GM23248 (cell line): ENCODE measurements at regions not wholly inside any gene's neighbourhood (a gene's known extent, or its start where the extent isn't known, plus 50 kb on each side); places are given as distances from the start of the nearest gene placed in this dataset.

Experiments used
- DNase-seq: peaks from one replicate; pipeline ENCODE4 v3.0.0-alpha.2; 2015
- H2AFZ ChIP-seq: fragments of 200-600 bp; sonication (generic); 2 replicates; pipeline ENCODE4 v1.6.1; 2016; ENCODE audit warnings: antibody characterized with exemption
- H3F3A ChIP-seq: fragments of 200-600 bp; sonication (generic); 2 replicates; pipeline ENCODE4 v1.6.1; 2016; ENCODE audit warnings: mild to moderate bottlenecking, antibody characterized with exemption, mixed run types; ENCODE audit not compliant: insufficient read depth
- H3K27ac ChIP-seq: fragments of 200-600 bp; sonication (generic); 2 replicates; pipeline ENCODE4 v1.5.1; 2016; ENCODE audit warnings: mild to moderate bottlenecking
- H3K27me3 ChIP-seq: fragments of 200-600 bp; sonication (generic); replicated peaks from 2 replicates; pipeline ENCODE4 v1.6.1; 2016; ENCODE audit warnings: mild to moderate bottlenecking; ENCODE audit not compliant: insufficient read depth
- H3K36me3 ChIP-seq: fragments of 200-600 bp; sonication (generic); 2 replicates; pipeline ENCODE4 v1.6.1; 2016; ENCODE audit warnings: low read depth, mild to moderate bottlenecking
- H3K4me1 ChIP-seq: fragments of 200-600 bp; sonication (generic); 2 replicates; pipeline ENCODE4 v1.6.1; 2016; ENCODE audit warnings: mild to moderate bottlenecking; ENCODE audit not compliant: insufficient read depth
- H3K4me2 ChIP-seq: fragments of 200-600 bp; sonication (generic); one replicate; pipeline ENCODE4 v1.6.1; 2016; ENCODE audit warnings: mild to moderate bottlenecking; ENCODE audit not compliant: unreplicated experiment
- H3K4me3 ChIP-seq: fragments of 200-600 bp; sonication (generic); 2 replicates; pipeline ENCODE4 v1.5.1; 2016; ENCODE audit warnings: mild to moderate bottlenecking
- H3K79me2 ChIP-seq: fragments of 200-600 bp; sonication (generic); 2 replicates; pipeline ENCODE4 v1.6.1; 2016; ENCODE audit warnings: mild to moderate bottlenecking; ENCODE audit not compliant: insufficient read depth
- H3K9ac ChIP-seq: fragments of 200-600 bp; sonication (generic); 2 replicates; pipeline ENCODE4 v1.6.1; 2016; ENCODE audit warnings: mild to moderate bottlenecking
- H3K9me2 ChIP-seq: fragments of 200-600 bp; sonication (generic); 2 replicates; pipeline ENCODE4 v1.6.1; 2016; ENCODE audit warnings: mixed run types, mild to moderate bottlenecking, moderate library complexity; ENCODE audit not compliant: insufficient read depth
- H3K9me3 ChIP-seq: fragments of 200-600 bp; sonication (generic); one replicate; pipeline ENCODE4 v1.6.1; 2017; ENCODE audit warnings: low read depth
- H4K20me1 ChIP-seq: fragments of 200-600 bp; sonication (generic); 2 replicates; pipeline ENCODE4 v1.6.0; 2016; ENCODE audit not compliant: insufficient read depth
- EZH2 ChIP-seq: fragments of 200-600 bp; sonication (generic); IDR thresholded peaks from 2 replicates; pipeline ENCODE4 v1.6.1; 2018; ENCODE audit warnings: antibody characterized with exemption, mild to moderate bottlenecking; ENCODE audit not compliant: insufficient read depth, poor library complexity, severe bottlenecking
- EZH2phosphoT487 ChIP-seq: fragments of 200-600 bp; sonication (generic); IDR thresholded peaks from 2 replicates; pipeline ENCODE4 v1.6.1; 2018; ENCODE audit warnings: antibody characterized with exemption, moderate library complexity, mild to moderate bottlenecking, low read depth; ENCODE audit not compliant: insufficient read depth
- WGBS, 2 experiments: methylation state at CpG; one replicate each; pipeline ENCODE4 v1.1.6; 2015 to 2017; ENCODE audit warnings: low lambda C conversion rate in 2 of 2, low coverage in 1 of 2; ENCODE audit errors: missing lambda C conversion rate in 2 of 2; 5-methylcytosine and 5-hydroxymethylcytosine counted together
- in situ Hi-C: fragments of 300-500 bp; cut with MboI; formaldehyde crosslinking; loops from 2 replicates; pipeline ENCODE4 v1.15.0; 2020

DNA sequence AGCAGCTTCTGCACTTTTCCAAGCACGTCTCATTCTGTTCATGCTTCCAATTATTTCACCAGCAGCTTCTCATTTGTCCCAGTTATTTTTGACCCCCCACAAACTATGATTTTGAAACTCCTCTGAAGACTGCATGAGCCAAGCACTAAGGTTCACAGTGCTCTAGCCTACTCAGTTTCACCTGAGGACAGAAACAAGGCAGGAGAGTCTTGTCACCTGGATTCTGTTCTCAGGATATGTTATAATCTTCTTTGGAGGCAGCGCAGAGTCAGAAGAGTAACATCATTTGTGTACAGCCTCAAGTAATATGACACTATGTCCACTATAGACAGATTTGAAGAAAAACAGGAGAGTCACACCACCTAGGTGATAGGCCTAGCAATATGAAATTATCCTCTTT lies 985.1 kb upstream of the TSPY4 start:
- Histone ChIP-seq H3K79me2 (no peaks in the 10 kb centered on the region), H3K9ac (no peak overlapping the region), H3K27ac (no peak overlapping the region), H3K36me3 (no peaks in the 10 kb centered on the region), H4K20me1 (no peaks in the 10 kb centered on the region), H3K4me2 (no peak overlapping the region), H2AFZ (no peak overlapping the region), H3K4me1 (0 out of 2 replicates have a peak, but pooled peaks cover 4% of the 10 kb centered on the region), H3F3A (no peaks in the 10 kb centered on the region), H3K9me2 (no peaks in the 10 kb centered on the region), H3K9me3 (no peaks in the 10 kb centered on the region), H3K4me3 (no peak overlapping the region), H3K27me3 (no peaks in the 10 kb centered on the region)
- 38 to 50% methylated on average over 2 of the region's 2 CpGs for WGBS, 2 experiments
- DNase-seq = no peak
- in situ Hi-C loops = no loop called here
- TF ChIP-seq EZH2phosphoT487 (no peak), EZH2 (no peak)

DNA sequence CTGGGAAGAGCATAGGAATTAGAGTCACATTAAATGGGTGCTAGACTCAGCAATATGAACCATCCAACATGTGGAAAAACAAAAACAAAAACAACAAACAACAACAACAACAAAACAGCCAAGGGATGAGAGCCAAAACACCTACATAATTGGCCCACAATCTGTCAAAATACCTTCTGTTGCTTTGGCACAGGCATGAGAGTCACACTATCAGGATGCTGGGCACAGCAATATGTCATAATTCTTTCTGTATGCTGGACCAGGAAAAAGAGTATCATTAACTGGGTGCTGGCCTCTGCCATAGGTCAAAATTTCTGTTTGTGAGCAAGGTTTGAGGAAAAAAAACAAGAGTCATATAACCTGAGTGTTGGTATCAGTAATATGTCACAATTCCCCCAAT lies 979.1 kb upstream of the TSPY4 start:
- Histone ChIP-seq H2AFZ (no peak overlapping the region), H3K27ac (no peak overlapping the region), H3K27me3 (no peaks in the 10 kb centered on the region), H3K4me3 (no peak overlapping the region), H4K20me1 (no peaks in the 10 kb centered on the region), H3K9me2 (no peaks in the 10 kb centered on the region), H3K4me1 (no peaks in the 10 kb centered on the region), H3K79me2 (no peaks in the 10 kb centered on the region), H3K36me3 (no peaks in the 10 kb centered on the region), H3K9me3 (no peaks in the 10 kb centered on the region), H3K9ac (no peak overlapping the region), H3F3A (no peaks in the 10 kb centered on the region), H3K4me2 (no peak overlapping the region)
- DNase-seq = no peak
- no peak for TF ChIP-seq EZH2
- no peak for TF ChIP-seq EZH2phosphoT487
- in situ Hi-C loops = no loop called here

DNA sequence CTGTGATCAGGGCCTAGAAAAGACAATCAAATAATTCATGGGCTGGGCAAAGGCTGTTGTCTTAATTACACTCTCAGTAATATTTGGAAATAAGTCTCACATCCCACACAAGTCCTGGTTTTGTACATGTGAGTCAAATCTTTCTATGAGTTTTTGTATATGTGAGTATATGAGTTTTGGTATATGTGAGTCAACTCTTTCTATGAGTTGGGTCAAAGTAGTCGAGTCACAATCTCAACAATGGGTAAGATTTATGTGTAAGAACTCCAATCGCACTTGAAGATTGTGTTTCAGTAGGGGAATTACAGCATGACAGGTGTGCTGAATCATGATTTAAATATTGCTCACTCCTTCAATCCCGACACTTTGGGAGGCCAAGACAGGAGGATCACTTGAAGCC lies 975.5 kb upstream of the TSPY4 start:
- H3K79me2 ChIP-seq = no peaks in the 10 kb centered on the region
- no peak for TF ChIP-seq EZH2phosphoT487
- H3K27ac ChIP-seq = no peak overlapping the region
- no peaks in the 10 kb centered on the region for H4K20me1 ChIP-seq
- no peaks in the 10 kb centered on the region for H3K9me2 ChIP-seq
- no peaks in the 10 kb centered on the region for H3K27me3 ChIP-seq
- no peaks in the 10 kb centered on the region for H3K4me1 ChIP-seq
- H3K4me2 ChIP-seq = no peak overlapping the region
- H3K36me3 ChIP-seq = no peaks in the 10 kb centered on the region
- WGBS, 2 experiments = 34 to 47% methylated on average over 3 of the region's 3 CpGs
- H3K4me3 ChIP-seq = no peak overlapping the region
- DNase-seq = no peak
- no peak overlapping the region for H2AFZ ChIP-seq
- no peaks in the 10 kb centered on the region for H3K9me3 ChIP-seq
- no peak overlapping the region for H3K9ac ChIP-seq
- in situ Hi-C loops = no loop called here
- H3F3A ChIP-seq = no peaks in the 10 kb centered on the region

DNA sequence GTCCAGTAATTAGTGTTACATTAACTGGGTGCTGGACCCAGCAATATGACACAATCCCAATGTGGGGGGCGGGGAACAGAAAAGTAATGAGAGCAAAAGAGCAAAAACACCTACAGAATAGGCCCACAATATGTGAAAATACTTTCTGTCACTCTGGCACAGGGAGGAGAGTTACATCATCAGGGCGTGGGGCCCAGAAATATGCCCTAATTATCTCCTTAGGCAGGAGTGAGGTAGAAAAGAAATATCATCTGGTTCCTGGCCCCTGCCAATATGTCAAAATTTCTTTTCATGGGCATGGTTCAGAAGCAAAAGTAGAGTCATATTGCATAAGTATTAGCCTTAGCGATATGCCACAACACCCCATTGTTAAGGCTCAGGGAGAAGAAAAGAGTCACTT lies 959.8 kb upstream of the TSPY4 start:
- no peaks in the 10 kb centered on the region for H3K27me3 ChIP-seq
- no peak overlapping the region for H3K27ac ChIP-seq
- in situ Hi-C loops = no loop called here
- WGBS, 2 experiments = 53 to 60% methylated on average over 3 of the region's 3 CpGs
- no peak for TF ChIP-seq EZH2phosphoT487
- TF ChIP-seq EZH2 = no peak
- no peak overlapping the region for H2AFZ ChIP-seq
- H3K9ac ChIP-seq = no peak overlapping the region
- H3K4me3 ChIP-seq = no peak overlapping the region
- no peaks in the 10 kb centered on the region for H4K20me1 ChIP-seq
- no peaks in the 10 kb centered on the region for H3K9me3 ChIP-seq
- H3K4me1 ChIP-seq = no peaks in the 10 kb centered on the region
- no peaks in the 10 kb centered on the region for H3K9me2 ChIP-seq
- DNase-seq = no peak
- H3K79me2 ChIP-seq = no peaks in the 10 kb centered on the region
- H3K4me2 ChIP-seq = no peak overlapping the region
- no peaks in the 10 kb centered on the region for H3K36me3 ChIP-seq
- no peaks in the 10 kb centered on the region for H3F3A ChIP-seq

DNA sequence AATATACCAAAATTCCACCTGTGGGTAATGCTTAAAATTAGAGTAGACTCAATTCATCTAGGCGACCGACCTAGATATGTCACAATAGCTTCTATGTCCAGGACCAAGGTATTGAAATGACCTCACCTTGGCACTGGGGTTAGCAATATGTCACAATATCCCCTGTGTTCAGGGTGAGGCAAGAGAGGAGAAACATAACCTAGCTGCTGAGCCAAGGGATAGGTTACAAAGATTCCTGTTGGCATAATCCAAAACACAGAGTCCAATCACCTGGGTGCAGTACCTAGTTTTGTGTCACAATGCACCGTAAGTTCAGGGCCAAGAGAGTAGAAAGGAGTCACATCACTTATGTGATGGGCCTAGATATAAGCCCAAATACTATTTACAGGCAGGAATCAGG lies 957.5 kb upstream of the TSPY4 start:
- H3K9ac ChIP-seq = no peak overlapping the region
- no peak overlapping the region for H3K4me3 ChIP-seq
- no peaks in the 10 kb centered on the region for H3K36me3 ChIP-seq
- H3K27me3 ChIP-seq = no peaks in the 10 kb centered on the region
- no peak for DNase-seq
- in situ Hi-C loops = no loop called here
- H2AFZ ChIP-seq = no peak overlapping the region
- no peaks in the 10 kb centered on the region for H3K9me3 ChIP-seq
- H3K9me2 ChIP-seq = no peaks in the 10 kb centered on the region
- no peaks in the 10 kb centered on the region for H4K20me1 ChIP-seq
- H3F3A ChIP-seq = no peaks in the 10 kb centered on the region
- no peaks in the 10 kb centered on the region for H3K79me2 ChIP-seq
- WGBS, 2 experiments = 79 to 83% methylated on average over 3 of the region's 3 CpGs
- no peak overlapping the region for H3K27ac ChIP-seq
- TF ChIP-seq EZH2phosphoT487 (no peak), EZH2 (no peak)
- no peak overlapping the region for H3K4me2 ChIP-seq
- H3K4me1 ChIP-seq = no peaks in the 10 kb centered on the region
